Mucosa of stomach (tissue), 1 donor: ENCODE measurements at regions not wholly inside any gene's neighbourhood (a gene's known extent, or its start where the extent isn't known, plus 50 kb on each side); places are given as distances from the start of the nearest gene placed in this dataset.

Experiments used
- H3K27me3 ChIP-seq: one replicate; pipeline ENCODE4 v1.7.0; 2013; ENCODE audit warnings: mild to moderate bottlenecking, low read length; ENCODE audit not compliant: control insufficient read depth, insufficient read depth
- H3K36me3 ChIP-seq: one replicate; pipeline ENCODE4 v1.7.0; 2013; ENCODE audit warnings: low read length; ENCODE audit not compliant: control insufficient read depth, insufficient read depth
- H3K4me1 ChIP-seq: one replicate; pipeline ENCODE4 v1.7.0; 2013; ENCODE audit warnings: mild to moderate bottlenecking, low read length; ENCODE audit not compliant: control insufficient read depth, insufficient read depth
- H3K4me3 ChIP-seq: one replicate; pipeline ENCODE4 v1.7.0; 2013; ENCODE audit warnings: low read length
- H3K9ac ChIP-seq: one replicate; pipeline ENCODE4 v1.7.0; 2013; ENCODE audit warnings: mild to moderate bottlenecking, low read length, moderate library complexity
- H3K9me3 ChIP-seq: one replicate; pipeline ENCODE4 v1.7.0; 2013; ENCODE audit warnings: mild to moderate bottlenecking, low read length, moderate library complexity; ENCODE audit not compliant: control insufficient read depth
- donor health status: Pancreatic carcinoma.

DNA sequence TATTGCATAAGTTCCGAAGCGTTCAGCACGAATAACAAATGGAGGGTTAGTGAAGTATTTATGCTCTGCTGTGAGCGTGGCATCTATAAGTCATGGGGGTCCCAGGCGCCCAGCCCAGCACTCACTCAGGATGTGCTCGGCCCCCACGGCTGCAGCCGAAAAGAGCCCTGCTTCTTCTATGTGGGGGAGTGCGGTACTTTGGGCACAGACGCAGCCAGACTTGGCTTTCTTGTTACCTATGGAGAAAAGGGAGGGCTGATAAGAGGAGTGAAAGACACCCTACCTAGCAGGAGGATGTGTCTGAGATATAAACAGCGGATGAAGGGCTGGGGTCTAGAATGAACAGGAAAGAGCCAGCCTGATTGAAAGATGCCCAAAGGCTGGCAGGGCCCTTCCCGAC lies 51.4 kb downstream of the MRPL36 start:
- Histone ChIP-seq H3K9me3 (no peaks in the 10 kb centered on the region), H3K4me1 (no peaks in the 10 kb centered on the region), H3K4me3 (no peak overlapping the region), H3K36me3 (no peaks in the 10 kb centered on the region), H3K9ac (no peak overlapping the region), H3K27me3 (peaks cover 5% of the 10 kb centered on the region)

DNA sequence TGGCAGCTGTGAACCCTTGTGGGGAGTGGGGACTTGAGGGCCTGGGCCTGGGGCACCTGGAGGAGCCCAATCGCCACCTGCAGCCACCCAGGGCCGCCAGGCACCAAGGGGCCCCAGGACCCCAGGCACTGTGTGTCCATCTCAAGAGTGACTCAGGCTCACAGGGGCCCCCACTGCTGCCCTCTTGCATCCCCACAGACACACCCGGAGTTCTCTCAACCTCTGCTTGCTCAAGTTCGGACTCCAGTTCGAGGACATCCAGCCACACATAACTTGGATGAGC lies 51.9 kb downstream of the MRPL36 start:
- no peak overlapping the region for H3K4me3 ChIP-seq
- no peaks in the 10 kb centered on the region for H3K36me3 ChIP-seq
- no peaks in the 10 kb centered on the region for H3K4me1 ChIP-seq
- no peaks in the 10 kb centered on the region for H3K9me3 ChIP-seq
- H3K9ac ChIP-seq: no peak overlapping the region
- peaks cover 5% of the 10 kb centered on the region for H3K27me3 ChIP-seq

DNA sequence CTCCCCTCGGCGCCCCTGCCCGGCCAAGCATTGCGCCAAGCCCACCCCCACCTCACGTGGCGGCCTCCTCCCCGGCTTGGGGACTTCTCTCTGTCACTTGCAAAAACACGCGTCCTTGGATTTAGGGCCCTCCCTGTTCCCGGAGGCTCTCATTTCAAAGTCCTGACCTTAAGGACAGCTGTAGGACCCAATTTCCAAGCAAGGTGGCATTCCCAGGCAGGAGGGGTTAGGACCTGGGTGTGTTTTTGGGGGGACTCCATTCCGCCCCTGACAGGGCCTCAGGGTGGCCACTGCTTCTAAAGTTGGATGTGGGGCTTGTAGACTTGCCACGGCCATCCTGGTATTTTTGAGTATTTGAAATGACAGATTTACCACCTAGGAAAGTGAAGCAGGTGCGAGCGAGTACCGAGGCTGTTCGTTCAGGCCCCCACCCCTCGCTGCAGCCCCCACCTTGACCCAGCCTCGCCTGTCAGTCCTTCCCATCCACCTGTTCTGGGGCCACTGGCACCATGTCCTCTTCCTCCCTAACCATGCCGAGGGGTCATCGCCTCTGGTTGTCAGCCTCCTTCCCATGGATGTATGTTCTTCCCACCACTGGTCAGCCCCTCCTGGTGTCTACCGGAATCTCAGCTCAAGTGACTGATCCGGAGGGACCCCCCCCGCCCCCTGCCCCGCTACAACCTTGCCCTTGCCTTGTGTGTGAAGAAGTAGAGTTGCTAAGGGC lies 52.4 kb downstream of the MRPL36 start:
- peaks cover 5% of the 10 kb centered on the region for H3K27me3 ChIP-seq
- no peaks in the 10 kb centered on the region for H3K36me3 ChIP-seq
- no peak overlapping the region for H3K9ac ChIP-seq
- H3K4me1 ChIP-seq: no peaks in the 10 kb centered on the region
- H3K4me3 ChIP-seq: no peak overlapping the region
- no peaks in the 10 kb centered on the region for H3K9me3 ChIP-seq

DNA sequence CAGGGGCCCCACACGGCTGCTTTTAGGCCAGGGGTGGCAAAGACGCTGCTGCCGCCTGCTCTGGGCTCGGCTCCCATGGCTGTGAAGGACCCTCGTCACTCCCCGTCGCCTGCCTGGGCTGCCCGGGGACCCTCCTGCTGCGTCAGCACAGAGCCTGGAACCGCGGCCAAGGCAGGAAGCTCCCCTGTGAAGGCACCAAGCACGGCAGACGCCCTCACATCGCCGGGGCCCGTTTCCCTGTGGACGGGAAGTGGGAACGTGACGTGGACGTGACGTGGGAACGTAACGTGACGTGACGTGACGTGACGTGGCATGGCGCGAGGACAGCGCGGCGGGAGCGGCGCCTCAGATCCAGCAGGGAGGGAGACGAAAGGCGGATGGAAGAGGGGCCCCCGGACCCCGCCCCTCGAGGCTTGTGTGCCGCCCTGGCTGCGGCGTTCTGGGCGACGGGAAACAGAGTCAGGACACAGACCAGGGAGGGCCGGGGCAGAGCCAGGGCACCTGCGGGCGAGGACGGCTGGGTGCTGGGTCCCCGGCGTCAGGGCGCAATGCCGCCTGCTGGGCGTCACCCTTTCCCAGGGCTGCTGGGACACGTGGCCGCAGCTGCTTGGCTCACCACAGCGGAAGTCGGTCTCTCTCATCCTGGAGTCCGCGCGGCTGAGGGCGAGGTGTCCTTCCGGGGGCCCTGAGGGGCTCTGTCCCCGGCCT lies 53.1 kb downstream of the MRPL36 start:
- no peaks in the 10 kb centered on the region for H3K4me1 ChIP-seq
- H3K27me3 ChIP-seq: peaks cover 3% of the 10 kb centered on the region
- H3K9ac ChIP-seq: no peak overlapping the region
- H3K4me3 ChIP-seq: no peak overlapping the region
- H3K36me3 ChIP-seq: no peaks in the 10 kb centered on the region
- H3K9me3 ChIP-seq: no peaks in the 10 kb centered on the region

DNA sequence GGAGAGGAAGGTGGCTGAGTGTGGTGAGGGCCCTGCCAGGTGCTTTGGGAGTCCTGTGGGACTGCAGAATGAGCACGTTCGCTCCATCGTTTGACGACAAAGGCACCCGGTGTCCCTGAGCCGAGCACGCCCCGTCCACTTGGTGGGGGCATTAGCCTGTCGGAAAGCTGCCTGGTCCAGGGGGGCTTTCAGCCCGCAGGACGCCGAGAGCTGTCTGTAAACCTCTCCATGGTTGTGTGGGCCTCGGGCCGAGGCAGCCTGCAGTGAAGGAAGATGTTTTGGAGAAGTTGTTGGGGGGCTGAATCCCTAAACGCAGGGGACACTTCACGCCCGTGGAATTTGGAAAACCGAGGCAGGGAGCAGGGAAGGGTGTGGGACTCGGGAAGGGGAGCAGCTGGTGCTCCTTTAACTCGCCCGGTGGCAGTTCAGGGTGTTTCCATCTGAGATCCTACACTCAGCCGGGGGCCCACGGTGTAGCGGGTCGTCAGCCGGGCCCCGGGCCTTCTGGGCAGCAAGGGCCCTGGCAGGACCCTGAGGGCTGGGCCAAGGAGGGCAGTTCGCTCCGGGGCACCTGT lies 53.8 kb downstream of the MRPL36 start:
- Histone ChIP-seq H3K4me3 (no peak overlapping the region), H3K36me3 (no peaks in the 10 kb centered on the region), H3K9ac (no peak overlapping the region), H3K9me3 (no peaks in the 10 kb centered on the region), H3K27me3 (no peaks in the 10 kb centered on the region), H3K4me1 (no peaks in the 10 kb centered on the region)

DNA sequence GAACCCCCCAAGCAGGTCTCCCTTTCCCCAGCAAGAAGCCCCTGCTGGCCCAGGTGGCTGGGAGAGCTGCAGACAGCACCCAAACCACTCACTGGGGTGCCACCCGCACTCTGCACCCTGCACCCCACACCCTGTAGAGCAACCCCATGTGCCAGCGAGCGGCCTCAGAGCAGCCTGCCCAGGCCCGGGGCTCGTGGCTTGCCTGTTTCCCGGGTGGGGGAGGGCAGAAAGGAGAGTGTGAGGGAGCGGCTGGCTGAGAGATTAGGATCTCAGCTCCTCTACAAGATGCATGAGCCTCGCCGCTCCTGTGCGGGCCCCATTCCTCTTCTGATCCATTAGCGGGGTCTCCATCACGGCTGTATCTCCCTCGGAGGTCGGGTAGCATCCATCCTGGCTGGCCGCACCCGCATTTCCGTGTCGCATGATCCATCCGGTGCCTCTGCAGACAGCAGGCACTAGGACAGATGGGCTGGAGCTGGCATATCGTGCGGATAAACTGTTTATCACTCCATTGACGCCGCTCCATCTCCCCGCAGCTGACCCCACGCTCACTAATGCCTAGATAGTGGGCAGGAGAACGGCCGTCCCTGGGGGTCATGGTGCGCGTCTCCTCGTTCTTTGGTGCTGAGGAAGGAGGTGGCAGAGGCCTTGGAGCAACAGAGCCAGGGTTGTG lies 54.4 kb downstream of the MRPL36 start:
- no peaks in the 10 kb centered on the region for H3K4me1 ChIP-seq
- H3K9me3 ChIP-seq: no peaks in the 10 kb centered on the region
- H3K4me3 ChIP-seq: no peak overlapping the region
- no peaks in the 10 kb centered on the region for H3K27me3 ChIP-seq
- no peak overlapping the region for H3K9ac ChIP-seq
- H3K36me3 ChIP-seq: no peaks in the 10 kb centered on the region

DNA sequence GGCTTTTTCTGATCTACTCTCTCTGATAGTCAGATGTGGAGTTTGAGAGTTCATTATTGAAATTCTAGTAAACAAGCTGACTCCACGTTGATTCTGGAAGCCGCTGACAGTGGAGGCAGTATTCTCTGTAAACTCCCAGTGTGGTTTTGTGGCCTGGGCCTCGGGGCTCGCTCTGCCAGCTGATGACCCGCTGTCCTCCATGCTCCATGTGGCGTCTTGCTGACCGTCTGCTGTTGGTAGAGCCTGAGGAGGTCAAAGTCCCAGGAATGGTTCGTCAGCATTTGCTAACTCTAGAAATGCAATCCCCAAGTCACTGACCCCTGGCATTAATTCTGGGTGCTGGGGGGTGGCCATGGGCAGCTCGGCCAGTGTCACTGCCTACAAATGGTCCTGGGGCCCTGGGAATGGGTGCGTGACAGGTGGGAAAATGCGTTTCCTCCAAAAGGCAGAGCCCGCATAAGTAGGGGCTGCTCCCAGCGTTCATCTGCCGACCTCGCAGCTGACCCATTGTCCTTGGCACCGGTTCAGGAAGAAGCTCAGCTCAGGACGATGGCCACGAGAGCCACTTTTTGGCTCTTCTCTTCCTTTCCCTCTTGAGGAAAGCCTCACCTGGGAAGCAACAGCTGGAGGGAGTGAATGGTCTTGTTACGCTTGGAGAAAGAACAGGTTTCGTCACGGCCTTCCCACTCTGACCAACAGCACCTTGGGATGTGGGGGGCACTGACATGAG lies 55.1 kb downstream of the MRPL36 start:
- H3K9me3 ChIP-seq: no peaks in the 10 kb centered on the region
- H3K36me3 ChIP-seq: no peaks in the 10 kb centered on the region
- H3K4me1 ChIP-seq: no peaks in the 10 kb centered on the region
- no peak overlapping the region for H3K9ac ChIP-seq
- H3K27me3 ChIP-seq: no peaks in the 10 kb centered on the region
- H3K4me3 ChIP-seq: no peak overlapping the region

DNA sequence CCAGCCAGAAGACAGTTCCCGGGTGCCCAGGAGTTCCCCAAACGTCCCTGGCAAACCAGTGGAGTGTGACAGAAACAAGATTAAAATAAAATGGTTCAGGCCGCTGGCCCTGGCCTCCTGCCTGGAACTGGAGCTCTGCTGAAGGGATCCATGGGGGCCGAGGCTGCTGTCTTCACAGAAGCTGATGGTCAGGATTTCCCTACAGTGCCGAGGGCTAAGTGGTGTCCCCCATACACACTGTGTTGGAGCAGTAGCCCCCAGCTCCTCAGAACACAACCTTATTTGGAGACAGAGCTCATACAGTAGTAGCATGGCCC lies 55.9 kb downstream of the MRPL36 start:
- no peaks in the 10 kb centered on the region for H3K27me3 ChIP-seq
- no peak overlapping the region for H3K4me3 ChIP-seq

DNA sequence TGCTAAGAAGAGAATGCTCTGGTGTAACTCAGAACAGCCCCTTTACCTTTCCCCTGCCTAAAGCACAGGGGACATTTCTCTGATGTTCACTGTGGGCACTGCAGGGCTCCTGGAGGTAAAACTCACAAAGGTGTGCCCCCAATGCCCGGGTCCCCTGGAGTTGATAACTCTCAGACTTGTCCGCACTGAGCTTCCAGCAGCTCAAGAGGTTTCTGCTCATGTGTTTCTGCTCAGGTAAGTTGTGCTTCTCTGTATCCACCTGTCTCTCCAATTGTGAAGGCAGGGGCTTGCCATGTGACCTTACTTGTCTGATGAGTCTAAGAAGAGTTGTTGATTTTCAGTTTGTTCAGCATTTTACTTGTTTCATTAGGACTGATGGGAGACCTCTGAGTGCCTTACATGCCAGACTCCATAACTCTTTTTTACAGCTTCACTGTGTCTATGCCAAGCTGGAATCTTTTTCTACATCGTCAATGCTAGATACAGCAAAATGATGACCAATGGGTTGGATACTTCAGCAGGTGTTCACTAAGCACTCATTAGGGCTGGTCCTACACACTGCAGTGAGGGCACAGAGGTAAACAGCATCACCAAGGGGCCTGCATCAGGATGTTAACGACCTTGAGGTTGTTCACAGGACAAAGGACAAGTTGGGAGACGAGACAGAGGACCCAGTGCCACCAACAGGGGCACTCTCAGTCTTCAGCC lies 56.4 kb downstream of the MRPL36 start:
- Histone ChIP-seq H3K27me3 (no peaks in the 10 kb centered on the region), H3K4me3 (no peak overlapping the region), H3K36me3 (no peaks in the 10 kb centered on the region), H3K9ac (no peak overlapping the region), H3K4me1 (no peaks in the 10 kb centered on the region), H3K9me3 (no peaks in the 10 kb centered on the region)

More for the DNA sequence above, 55.9 kb downstream of the MRPL36 start:
- Histone ChIP-seq H3K9ac (no peak overlapping the region), H3K9me3 (no peaks in the 10 kb centered on the region), H3K4me1 (no peaks in the 10 kb centered on the region), H3K36me3 (no peaks in the 10 kb centered on the region)

DNA sequence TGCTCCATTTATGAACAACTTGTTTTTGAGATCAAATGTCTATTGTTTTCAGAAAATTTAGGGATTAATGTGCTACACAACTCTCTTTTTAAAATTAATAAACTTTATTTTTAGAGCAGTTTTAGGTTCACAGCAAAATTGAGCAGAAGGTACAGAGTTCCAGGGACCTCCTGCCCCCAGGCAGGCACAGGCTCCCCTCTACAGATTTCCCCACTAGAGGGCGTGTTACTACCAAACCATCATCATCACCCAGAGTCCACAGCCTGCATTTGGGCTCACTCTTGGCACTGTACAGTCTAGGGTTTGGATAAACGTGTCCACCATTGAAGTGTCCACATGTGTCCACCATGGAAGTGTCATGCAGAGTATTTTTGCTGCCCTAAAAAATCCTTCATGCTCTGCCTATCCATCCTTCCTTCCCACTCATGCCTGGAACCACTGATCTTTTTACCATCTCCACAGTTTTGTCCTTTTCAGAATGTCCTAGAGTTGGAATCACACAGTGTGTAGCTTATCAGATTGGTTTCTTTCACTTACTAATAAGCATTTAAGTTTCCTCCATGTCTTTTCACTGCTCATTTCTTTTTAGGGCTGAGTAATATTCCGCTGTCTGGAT lies 61.7 kb downstream of the MRPL36 start:
- no peaks in the 10 kb centered on the region for H3K36me3 ChIP-seq
- H3K4me1 ChIP-seq: no peaks in the 10 kb centered on the region
- no peak overlapping the region for H3K4me3 ChIP-seq
- no peaks in the 10 kb centered on the region for H3K27me3 ChIP-seq
- no peaks in the 10 kb centered on the region for H3K9me3 ChIP-seq
- H3K9ac ChIP-seq: no peak overlapping the region

DNA sequence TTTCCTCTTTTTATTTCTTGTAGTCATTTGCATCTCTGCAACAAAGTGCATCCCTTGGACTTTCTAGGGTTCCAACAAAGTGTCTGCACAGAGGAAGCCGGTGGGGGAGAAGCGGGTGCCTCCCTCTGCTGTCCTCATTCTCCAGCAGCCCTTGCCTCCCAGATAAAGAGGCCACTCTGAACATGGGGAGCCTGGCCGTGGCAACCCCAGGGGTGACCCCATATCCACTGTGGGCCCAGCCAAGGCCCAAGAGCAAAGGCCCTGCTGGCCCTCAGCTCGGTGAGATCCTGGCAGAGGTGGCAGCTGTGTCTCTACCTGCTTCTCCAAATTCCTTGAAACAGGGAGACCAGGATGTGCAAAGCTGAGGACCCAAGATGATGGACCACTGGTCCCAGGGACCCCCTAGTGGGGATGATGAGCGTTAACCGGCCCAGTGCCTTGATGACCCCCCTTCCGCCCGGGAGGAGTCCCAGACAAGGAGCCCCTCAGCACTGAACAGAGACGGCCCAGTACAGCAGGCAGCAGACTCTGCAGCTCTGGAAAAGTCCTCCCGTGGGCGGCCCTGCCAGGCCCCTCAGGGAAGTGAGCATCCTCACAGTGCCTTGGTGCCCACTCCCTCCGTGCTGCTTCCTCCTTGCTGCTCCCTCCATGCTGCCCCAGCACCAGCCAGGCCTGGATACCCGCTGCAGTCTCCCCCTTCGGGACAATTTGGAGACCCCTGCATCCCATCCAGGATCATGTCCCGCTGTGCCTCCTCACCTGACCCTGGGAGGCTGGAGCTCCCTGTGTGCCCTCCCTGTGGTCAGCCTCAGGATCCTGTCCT lies 62.5 kb downstream of the MRPL36 start:
- Histone ChIP-seq H3K4me3 (no peak overlapping the region), H3K27me3 (no peaks in the 10 kb centered on the region), H3K36me3 (no peaks in the 10 kb centered on the region), H3K9ac (no peak overlapping the region), H3K4me1 (no peaks in the 10 kb centered on the region), H3K9me3 (no peaks in the 10 kb centered on the region)
